IMR-90 (cell line): ENCODE measurements at regions not wholly inside any gene's neighbourhood (a gene's known extent, or its start where the extent isn't known, plus 50 kb on each side); places are given as distances from the start of the nearest gene placed in this dataset.

ENCODE experiments used
- ATAC-seq: fragments of 200-7000 bp; cut with Tn5 transposase; 2 replicates; pipeline ENCODE4 v1.9.1; 2020; ENCODE audit warnings: low read depth, mild to moderate bottlenecking, moderate library complexity
- BruUV-seq: library from RNA; stranded (reverse); fragments of 400-500 nt; replicated peaks from 2 replicates; lab custom pipeline; 2021; lab: Mats Ljungman, UMichigan
- CTCF ChIA-PET: fragments of 300-600 bp; formaldehyde crosslinking; extraction: SDS; loops from one replicate; lab custom pipeline; 2021; ENCODE audit warnings: antibody characterized with exemption; lab: Yijun Ruan, JAX
- POLR2A ChIA-PET: fragments of 300-600 bp; sonication (Branson Sonifier 250); formaldehyde crosslinking; loops from one replicate; lab custom pipeline; 2022; ENCODE audit warnings: antibody characterized with exemption; ENCODE audit not compliant: unreplicated experiment; lab: Charles Lee
- DNase-seq: peaks from one replicate; pipeline ENCODE4 v3.0.0; 2013
- H2AFZ ChIP-seq: replicated peaks from 2 replicates; pipeline ENCODE3; 2013; ENCODE audit warnings: low read length, mild to moderate bottlenecking; ENCODE audit not compliant: poor library complexity
- H2AK5ac ChIP-seq: 2 replicates; pipeline ENCODE4 v1.6.1; 2013; ENCODE audit warnings: low read depth, low read length, inconsistent platforms
- H2AK9ac ChIP-seq: replicated peaks from 2 replicates; pipeline ENCODE3; 2013; ENCODE audit warnings: mild to moderate bottlenecking, low read depth, low read length, moderate library complexity; ENCODE audit not compliant: poor library complexity
- H2BK120ac ChIP-seq: 2 replicates; pipeline ENCODE4 v1.6.1; 2013; ENCODE audit warnings: low read depth, low read length, inconsistent platforms
- H2BK15ac ChIP-seq: 3 replicates; pipeline ENCODE4 v1.6.1; 2013; ENCODE audit warnings: low read depth, low read length, inconsistent platforms
- H2BK20ac ChIP-seq: 2 replicates; pipeline ENCODE4 v1.6.1; 2013; ENCODE audit warnings: low read depth, mild to moderate bottlenecking, inconsistent platforms, low read length, moderate library complexity
- H2BK5ac ChIP-seq: 2 replicates; pipeline ENCODE4 v1.6.1; 2013; ENCODE audit warnings: mild to moderate bottlenecking, low read depth, low read length, inconsistent platforms; ENCODE audit not compliant: poor library complexity, severe bottlenecking
- H3K14ac ChIP-seq: replicated peaks from 2 replicates; pipeline ENCODE4 v1.6.1; 2013; ENCODE audit warnings: low read depth, low read length, inconsistent platforms
- H3K18ac ChIP-seq: 2 replicates; pipeline ENCODE4 v1.6.1; 2013; ENCODE audit warnings: low read depth, low read length, control low read depth
- H3K23ac ChIP-seq: 2 replicates; pipeline ENCODE4 v1.6.1; 2013; ENCODE audit warnings: low read depth, low read length, inconsistent platforms
- H3K27ac ChIP-seq: 2 replicates; pipeline ENCODE4 v1.5.1; 2013; ENCODE audit warnings: mild to moderate bottlenecking, control low read depth, low read length; ENCODE audit not compliant: insufficient read depth
- H3K27me3 ChIP-seq: 2 replicates; pipeline ENCODE4 v1.6.1; 2013; ENCODE audit warnings: low read length; ENCODE audit not compliant: control insufficient read depth, insufficient read depth
- H3K36me3 ChIP-seq: 2 replicates; pipeline ENCODE4 v1.6.1; 2013; ENCODE audit warnings: low read length, mixed read lengths; ENCODE audit not compliant: control insufficient read depth, insufficient read depth
- H3K4ac ChIP-seq: 2 replicates; pipeline ENCODE4 v1.6.1; 2013; ENCODE audit warnings: low read depth, low read length, inconsistent platforms
- H3K4me1 ChIP-seq: 2 replicates; pipeline ENCODE4 v1.6.1; 2013; ENCODE audit warnings: low read length, mixed read lengths; ENCODE audit not compliant: control insufficient read depth, insufficient read depth
- H3K4me2 ChIP-seq: 2 replicates; pipeline ENCODE4 v1.6.1; 2013; ENCODE audit warnings: low read depth, mild to moderate bottlenecking, control low read depth, low read length, moderate library complexity
- H3K4me3 ChIP-seq: 2 replicates; pipeline ENCODE4 v1.5.1; 2013; ENCODE audit warnings: low read depth, mild to moderate bottlenecking, control low read depth, low read length, moderate library complexity; ENCODE audit not compliant: insufficient read depth
- H3K56ac ChIP-seq: 2 replicates; pipeline ENCODE4 v1.6.1; 2013; ENCODE audit warnings: low read length, inconsistent platforms; ENCODE audit not compliant: insufficient read depth; ENCODE audit errors: extremely low read depth
- H3K79me1 ChIP-seq, 2 experiments: 2 replicates each; pipeline ENCODE4 v1.6.1; 2013; ENCODE audit warnings: low read length in 2 of 2, inconsistent platforms in 1 of 2, low read depth in 1 of 2
- H3K9ac ChIP-seq: 2 replicates; pipeline ENCODE4 v1.6.1; 2013; ENCODE audit warnings: low read depth, low read length, control low read depth
- H3K9me1 ChIP-seq: 2 replicates; pipeline ENCODE4 v1.6.1; 2013; ENCODE audit warnings: low read length, inconsistent platforms; ENCODE audit not compliant: insufficient read depth
- H3K9me3 ChIP-seq: 2 replicates; pipeline ENCODE4 v1.6.1; 2013; ENCODE audit warnings: low read length; ENCODE audit not compliant: control insufficient read depth, insufficient read depth
- H4K20me1 ChIP-seq: 2 replicates; pipeline ENCODE4 v1.6.1; 2013; ENCODE audit warnings: low read length, inconsistent platforms; ENCODE audit not compliant: insufficient read depth
- H4K5ac ChIP-seq: 2 replicates; pipeline ENCODE4 v1.6.1; 2013; ENCODE audit warnings: mild to moderate bottlenecking, low read depth, low read length, control low read depth
- H4K8ac ChIP-seq, 2 experiments: 2 replicates each; pipeline ENCODE4 v1.6.1; 2013; ENCODE audit warnings: low read depth in 2 of 2, low read length in 2 of 2, control low read depth in 1 of 2, inconsistent platforms in 1 of 2
- H4K91ac ChIP-seq: 2 replicates; pipeline ENCODE4 v1.6.1; 2013; ENCODE audit warnings: low read depth, low read length, inconsistent platforms; ENCODE audit not compliant: insufficient read depth
- CEBPB ChIP-seq: IDR thresholded peaks from 2 replicates; pipeline ENCODE4 v1.6.1; 2012; ENCODE audit warnings: low read depth, low read length, improper control_type of control experiment
- CHD1 ChIP-seq: IDR thresholded peaks from 2 replicates; pipeline ENCODE4 v1.6.1; 2012; ENCODE audit warnings: low read depth, low read length, improper control_type of control experiment
- ELK1 ChIP-seq: fragments of 150-350 bp; IDR thresholded peaks from 2 replicates; pipeline ENCODE4 v1.6.1; 2016; ENCODE audit warnings: low read depth, mild to moderate bottlenecking, low read length, moderate library complexity, borderline replicate concordance
- MAZ ChIP-seq: IDR thresholded peaks from 2 replicates; pipeline ENCODE4 v1.6.1; 2012; ENCODE audit warnings: low read depth, mild to moderate bottlenecking, low read length, improper control_type of control experiment, moderate library complexity, borderline replicate concordance
- MXI1 ChIP-seq: IDR thresholded peaks from 2 replicates; pipeline ENCODE4 v1.6.1; 2012; ENCODE audit warnings: low read depth, mild to moderate bottlenecking, low read length, moderate library complexity, borderline replicate concordance
- NFE2L2 ChIP-seq: fragments of 150-350 bp; IDR thresholded peaks from 2 replicates; pipeline ENCODE4 v1.6.1; 2016; ENCODE audit warnings: low read depth, mild to moderate bottlenecking, low read length
- POLR2A ChIP-seq: IDR thresholded peaks from 2 replicates; pipeline ENCODE4 v1.6.1; 2012; ENCODE audit warnings: mild to moderate bottlenecking, low read depth, low read length
- RAD21 ChIP-seq: IDR thresholded peaks from 2 replicates; pipeline ENCODE4 v1.6.1; 2012; ENCODE audit warnings: low read length, improper control_type of control experiment
- RFX5 ChIP-seq: IDR thresholded peaks from 2 replicates; pipeline ENCODE4 v1.8.0; 2012; ENCODE audit warnings: low read depth, mild to moderate bottlenecking, low read length, moderate library complexity
- WGBS, 2 experiments: methylation state at CpG; one replicate each; pipeline versions ENCODE4 v1.1.5 to v1.1.7; 2013; ENCODE audit warnings: missing lambda C conversion rate in 2 of 2; ENCODE audit not compliant: insufficient read length in 1 of 2; ENCODE audit errors: extremely low coverage in 2 of 2; 5-methylcytosine and 5-hydroxymethylcytosine counted together
- dilution Hi-C: fragments of 300-500 bp; cut with HindIII; formaldehyde crosslinking; loops from one replicate; pipeline ENCODE4 v1.14.3; 2018; ENCODE audit warnings: low sequenced_read_pairs; ENCODE audit not compliant: unreplicated experiment
- in situ Hi-C: fragments of 300-500 bp; cut with MboI; formaldehyde crosslinking; loops from 3 replicates; pipeline ENCODE4 v1.14.3; 2019; ENCODE audit warnings: low sequenced_read_pairs, inconsistent platforms, mixed read lengths
- intact Hi-C: fragments of 100-400 bp; cut with micrococcal nuclease; formaldehyde crosslinking; loops from 2 replicates; pipeline ENCODE4 v1.10.0; 2022

- H3K27me3 ChIP-seq = no peaks in the 10 kb centered on the region
- TF ChIP-seq CEBPB (no peak), CHD1 (no peak), ELK1 (no peak), RAD21 (no peak), NFE2L2 (no peak), POLR2A (no peak), RFX5 (no peak), MXI1 (no peak), MAZ (no peak)
- H3K27ac ChIP-seq = no peak overlapping the region
- 80% methylated on average over 1 of the region's 11 CpGs; no CpG with 5 or more reads in 1 of the 2 experiments for WGBS, 2 experiments
- H2AFZ ChIP-seq = no peak overlapping the region
- H3K14ac ChIP-seq = no peak overlapping the region
- no peaks in the 10 kb centered on the region for H4K20me1 ChIP-seq
- H3K4me2 ChIP-seq = no peak overlapping the region
- no peaks in the 10 kb centered on the region for H3K4me1 ChIP-seq
- no peak overlapping the region for H2AK5ac ChIP-seq
- H3K9me1 ChIP-seq = no peaks in the 10 kb centered on the region
- no peak overlapping the region for H3K18ac ChIP-seq
- no peak overlapping the region for H3K56ac ChIP-seq
- peaks cover 2% of the 10 kb centered on the region; the same call in 1 of the 2 replicates for H3K9me3 ChIP-seq
- H3K9ac ChIP-seq = no peak overlapping the region
- POLR2A ChIA-PET = no interaction called here
- BruUV-seq = no TSS peak
- H2BK15ac ChIP-seq = no peak overlapping the region
- DNase-seq = no peak
- H2BK120ac ChIP-seq = no peak overlapping the region
- intact Hi-C loops = no loop called here
- no peak overlapping the region for H4K5ac ChIP-seq
- H4K8ac ChIP-seq = no peak overlapping the region
- no peaks in the 10 kb centered on the region for H3K79me1 ChIP-seq
- H3K4ac ChIP-seq = no peak overlapping the region
- dilution Hi-C loops = no loop called here
- H3K36me3 ChIP-seq = no peaks in the 10 kb centered on the region
- H2BK20ac ChIP-seq = no peak overlapping the region
- no peak overlapping the region for H3K23ac ChIP-seq
- CTCF ChIA-PET = no interaction called here
- no peak overlapping the region for H2BK5ac ChIP-seq
- no peak overlapping the region for H2AK9ac ChIP-seq
- no peak for ATAC-seq
- H3K4me3 ChIP-seq = no peak overlapping the region
- in situ Hi-C loops = no loop called here
- H4K91ac ChIP-seq = no peak overlapping the region
Observed at GRCh38 chr12:127130506-127131124, 1136.4 kb upstream of the TMEM132C start.
